ENCODE measurements at regions not wholly inside any gene's neighbourhood (a gene's known extent, or its start where the extent isn't known, plus 50 kb on each side); places are given as distances from the start of the nearest gene placed in this dataset.
"Not testable (repeated sequence)": the region's sequence is repeated elsewhere in the genome, so short reads cannot be mapped to it uniquely, and the experiment has no call there.

- DNase-seq: no peak
Measured at GRCh38 chr18:1306641-1307040, 402.0 kb downstream of the ADCYAP1 start.

GRCh38 chr18:1308686-1309085 lies 404.0 kb downstream of the ADCYAP1 start:
- DNase-seq: no peak

GRCh38 chr18:1311376-1311775 lies 406.7 kb downstream of the ADCYAP1 start:
- no peak for DNase-seq

- DNase-seq: not testable (repeated sequence)
Measured at GRCh38 chr18:1335345-1335744, 430.7 kb downstream of the ADCYAP1 start.

- DNase-seq: no peak
Measured at GRCh38 chr18:1350931-1351450, 446.3 kb downstream of the ADCYAP1 start.

GRCh38 chr18:1353025-1353424 lies 448.4 kb downstream of the ADCYAP1 start:
- no peak for DNase-seq

GRCh38 chr18:1357724-1358123 lies 453.1 kb downstream of the ADCYAP1 start:
- no peak for DNase-seq

GRCh38 chr18:1361936-1362335 lies 457.3 kb downstream of the ADCYAP1 start:
- DNase-seq: no peak

GRCh38 chr18:1370552-1370951 lies 465.9 kb downstream of the ADCYAP1 start:
- no peak for DNase-seq

- DNase-seq: no peak
Measured at GRCh38 chr18:1371724-1372123, 467.1 kb downstream of the ADCYAP1 start.

- DNase-seq: no peak
Measured at GRCh38 chr18:1383465-1383864, 478.8 kb downstream of the ADCYAP1 start.

- DNase-seq: not testable (repeated sequence)
Measured at GRCh38 chr18:1388468-1388867, 483.8 kb downstream of the ADCYAP1 start.

GRCh38 chr18:1392046-1392445 lies 487.4 kb downstream of the ADCYAP1 start:
- DNase-seq: no peak

- no peak for DNase-seq
Measured at GRCh38 chr18:1392865-1393734, 488.4 kb downstream of the ADCYAP1 start.

GRCh38 chr18:1393929-1394328 lies 489.3 kb downstream of the ADCYAP1 start:
- DNase-seq: no peak

GRCh38 chr18:1394426-1394825 lies 489.8 kb downstream of the ADCYAP1 start:
- no peak for DNase-seq

GRCh38 chr18:1394966-1395365 lies 490.3 kb downstream of the ADCYAP1 start:
- DNase-seq: no peak

- DNase-seq: no peak
Measured at GRCh38 chr18:1408376-1408775, 503.7 kb downstream of the ADCYAP1 start.

GRCh38 chr18:1412655-1413322 lies 508.1 kb downstream of the ADCYAP1 start:
- no peak for DNase-seq

- DNase-seq: no peak
Measured at GRCh38 chr18:1413323-1413675, 508.6 kb downstream of the ADCYAP1 start.

GRCh38 chr18:1416074-1416473 lies 511.4 kb downstream of the ADCYAP1 start:
- DNase-seq: no peak

- DNase-seq: no peak
Measured at GRCh38 chr18:1421502-1421901, 516.8 kb downstream of the ADCYAP1 start.

- DNase-seq: no peak
Measured at GRCh38 chr18:1422634-1423033, 518.0 kb downstream of the ADCYAP1 start.

GRCh38 chr18:1425679-1426078 lies 521.0 kb downstream of the ADCYAP1 start:
- DNase-seq: no peak

All from activated CD4-positive, alpha-beta T cell treated with anti-CD3 and anti-CD28 coated beads for 4 hours (primary cell).